ENCODE measurements at regions not wholly inside any gene's neighbourhood (a gene's known extent, or its start where the extent isn't known, plus 50 kb on each side); places are given as distances from the start of the nearest gene placed in this dataset.

- TF ChIP-seq, protein P1, sequence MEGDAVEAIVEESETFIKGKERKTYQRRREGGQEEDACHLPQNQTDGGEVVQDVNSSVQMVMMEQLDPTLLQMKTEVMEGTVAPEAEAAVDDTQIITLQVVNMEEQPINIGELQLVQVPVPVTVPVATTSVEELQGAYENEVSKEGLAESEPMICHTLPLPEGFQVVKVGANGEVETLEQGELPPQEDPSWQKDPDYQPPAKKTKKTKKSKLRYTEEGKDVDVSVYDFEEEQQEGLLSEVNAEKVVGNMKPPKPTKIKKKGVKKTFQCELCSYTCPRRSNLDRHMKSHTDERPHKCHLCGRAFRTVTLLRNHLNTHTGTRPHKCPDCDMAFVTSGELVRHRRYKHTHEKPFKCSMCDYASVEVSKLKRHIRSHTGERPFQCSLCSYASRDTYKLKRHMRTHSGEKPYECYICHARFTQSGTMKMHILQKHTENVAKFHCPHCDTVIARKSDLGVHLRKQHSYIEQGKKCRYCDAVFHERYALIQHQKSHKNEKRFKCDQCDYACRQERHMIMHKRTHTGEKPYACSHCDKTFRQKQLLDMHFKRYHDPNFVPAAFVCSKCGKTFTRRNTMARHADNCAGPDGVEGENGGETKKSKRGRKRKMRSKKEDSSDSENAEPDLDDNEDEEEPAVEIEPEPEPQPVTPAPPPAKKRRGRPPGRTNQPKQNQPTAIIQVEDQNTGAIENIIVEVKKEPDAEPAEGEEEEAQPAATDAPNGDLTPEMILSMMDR (IDR thresholded peaks at IDR 0.05) = no peak
- TF ChIP-seq EZH2 (IDR thresholded peaks at IDR 0.05) (no peak), EZH2phosphoT487 (IDR thresholded peaks at IDR 0.05) (no peak)
These were observed 325.6 kb upstream of the TLE3 start for GRCh38 chr15:70423267-70423666.
